ENCODE measurements at regions not wholly inside any gene's neighbourhood (a gene's known extent, or its start where the extent isn't known, plus 50 kb on each side); places are given as distances from the start of the nearest gene placed in this dataset.

DNA sequence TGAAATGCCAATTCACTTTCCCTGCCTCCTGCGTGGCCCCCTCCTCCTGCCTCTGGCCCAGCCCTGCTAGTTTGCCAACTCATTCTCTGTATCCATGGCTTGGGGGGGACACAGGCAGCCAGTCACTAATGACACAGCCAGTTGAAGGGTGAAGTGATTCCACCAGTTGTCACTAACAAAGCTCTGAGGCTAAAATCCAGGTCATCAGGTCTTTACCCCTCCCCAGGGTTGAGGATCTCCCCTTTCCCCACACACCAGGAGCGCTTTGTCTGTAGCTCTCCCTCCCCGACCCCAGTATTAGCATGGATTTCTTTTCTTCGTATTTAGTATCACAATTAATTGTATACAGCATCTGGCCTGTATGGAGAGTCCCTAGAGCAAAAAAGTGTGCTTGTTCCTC lies 394.1 kb downstream of the RRAGC start (continued):
- TF ChIP-seq JUN (CRISPR knock-in tag; IDR thresholded peaks at IDR 0.05) = no peak
- TF ChIP-seq, protein P1, sequence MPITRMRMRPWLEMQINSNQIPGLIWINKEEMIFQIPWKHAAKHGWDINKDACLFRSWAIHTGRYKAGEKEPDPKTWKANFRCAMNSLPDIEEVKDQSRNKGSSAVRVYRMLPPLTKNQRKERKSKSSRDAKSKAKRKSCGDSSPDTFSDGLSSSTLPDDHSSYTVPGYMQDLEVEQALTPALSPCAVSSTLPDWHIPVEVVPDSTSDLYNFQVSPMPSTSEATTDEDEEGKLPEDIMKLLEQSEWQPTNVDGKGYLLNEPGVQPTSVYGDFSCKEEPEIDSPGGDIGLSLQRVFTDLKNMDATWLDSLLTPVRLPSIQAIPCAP (CRISPR knock-in tag; IDR thresholded peaks at IDR 0.05) = no peak
- TF ChIP-seq, protein P2, sequence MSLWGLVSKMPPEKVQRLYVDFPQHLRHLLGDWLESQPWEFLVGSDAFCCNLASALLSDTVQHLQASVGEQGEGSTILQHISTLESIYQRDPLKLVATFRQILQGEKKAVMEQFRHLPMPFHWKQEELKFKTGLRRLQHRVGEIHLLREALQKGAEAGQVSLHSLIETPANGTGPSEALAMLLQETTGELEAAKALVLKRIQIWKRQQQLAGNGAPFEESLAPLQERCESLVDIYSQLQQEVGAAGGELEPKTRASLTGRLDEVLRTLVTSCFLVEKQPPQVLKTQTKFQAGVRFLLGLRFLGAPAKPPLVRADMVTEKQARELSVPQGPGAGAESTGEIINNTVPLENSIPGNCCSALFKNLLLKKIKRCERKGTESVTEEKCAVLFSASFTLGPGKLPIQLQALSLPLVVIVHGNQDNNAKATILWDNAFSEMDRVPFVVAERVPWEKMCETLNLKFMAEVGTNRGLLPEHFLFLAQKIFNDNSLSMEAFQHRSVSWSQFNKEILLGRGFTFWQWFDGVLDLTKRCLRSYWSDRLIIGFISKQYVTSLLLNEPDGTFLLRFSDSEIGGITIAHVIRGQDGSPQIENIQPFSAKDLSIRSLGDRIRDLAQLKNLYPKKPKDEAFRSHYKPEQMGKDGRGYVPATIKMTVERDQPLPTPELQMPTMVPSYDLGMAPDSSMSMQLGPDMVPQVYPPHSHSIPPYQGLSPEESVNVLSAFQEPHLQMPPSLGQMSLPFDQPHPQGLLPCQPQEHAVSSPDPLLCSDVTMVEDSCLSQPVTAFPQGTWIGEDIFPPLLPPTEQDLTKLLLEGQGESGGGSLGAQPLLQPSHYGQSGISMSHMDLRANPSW (CRISPR knock-in tag; conservative IDR thresholded peaks at IDR 0.05; ENCODE audit: low read depth) = no peak

DNA sequence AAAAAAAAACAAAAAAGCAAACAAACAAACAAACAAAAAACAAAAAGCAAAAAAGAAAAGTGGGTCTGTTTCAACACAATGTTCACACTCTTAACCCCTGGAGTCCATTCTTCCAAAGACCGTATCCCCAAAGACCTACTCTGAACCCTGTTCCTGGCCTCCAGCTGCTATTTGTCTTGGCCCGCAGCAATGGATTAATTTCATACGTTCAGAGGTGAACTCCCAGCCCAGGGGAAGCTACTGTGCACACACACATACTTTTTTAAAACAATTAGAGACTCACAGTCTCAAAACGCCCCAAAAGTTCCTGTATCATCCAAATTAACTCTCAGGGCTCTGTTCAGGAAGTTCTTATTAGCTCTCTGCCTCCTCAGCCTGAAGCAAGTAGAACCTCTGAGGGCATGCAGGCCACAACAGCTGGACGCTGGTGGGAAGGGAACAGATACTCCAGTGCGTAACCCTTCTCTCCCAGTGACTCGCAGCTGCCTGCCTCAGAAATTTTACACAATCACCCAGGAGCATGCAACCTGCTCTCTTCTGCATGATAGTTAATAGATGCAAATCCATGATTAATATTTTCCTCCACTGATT lies 395.4 kb downstream of the RRAGC start:
- Mint-ChIP-seq H3K27me3 (ENCODE audit: low read depth) (peaks cover 13% of the 10 kb centered on the region), H3K9me3 (peaks cover 28% of the 10 kb centered on the region), H3K27ac (no peak overlapping the region), H3K4me1 (peaks cover 23% of the 10 kb centered on the region), H3K4me3 (no peak overlapping the region), H3K36me3 (peaks cover 10% of the 10 kb centered on the region)
- no peak for ATAC-seq
- no peak for DNase-seq (ENCODE audit: low spot score)
- POLR2A ChIA-PET = no interaction called here
- TF ChIP-seq NR1H2 (CRISPR knock-in tag; IDR thresholded peaks at IDR 0.05) (no peak), FOXK1 (CRISPR knock-in tag; IDR thresholded peaks at IDR 0.05) (no peak)
- CTCF ChIA-PET = interaction anchor here (2.3 kb wide), 1 partner anchor 36 kb away, joined by 6 read pairs; no protein-coding TSS in a partner anchor

DNA sequence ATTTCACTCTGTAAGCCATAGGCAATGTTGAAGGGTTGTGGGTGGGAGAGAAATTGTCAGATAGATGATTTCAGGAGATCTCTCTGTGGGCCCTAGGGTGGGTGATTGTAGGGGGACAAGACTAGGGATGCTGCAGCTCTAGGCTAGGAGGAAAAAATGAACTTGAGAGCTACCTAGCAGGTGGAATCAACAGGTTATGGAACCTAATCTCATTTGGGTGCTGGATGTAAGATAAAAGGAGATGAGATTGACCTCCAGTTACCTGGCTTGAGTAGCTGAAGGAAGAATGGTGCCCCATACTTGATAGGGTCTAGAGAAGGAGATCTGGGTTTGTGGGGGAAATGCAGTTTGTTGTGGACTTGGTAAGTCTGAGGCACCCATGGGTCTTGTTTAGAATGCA lies 396.5 kb downstream of the RRAGC start:
- ATAC-seq (no peak), DNase-seq (ENCODE audit: low spot score) (no peak)
- ChIA-PET POLR2A (no interaction called here), CTCF (no interaction called here)
- Mint-ChIP-seq H3K4me3 (no peak overlapping the region), H3K9me3 (peaks cover 22% of the 10 kb centered on the region), H3K36me3 (peaks cover 10% of the 10 kb centered on the region), H3K27ac (no peak overlapping the region), H3K27me3 (ENCODE audit: low read depth) (peaks cover 13% of the 10 kb centered on the region), H3K4me1 (peaks cover 23% of the 10 kb centered on the region)
- TF ChIP-seq, protein P3, sequence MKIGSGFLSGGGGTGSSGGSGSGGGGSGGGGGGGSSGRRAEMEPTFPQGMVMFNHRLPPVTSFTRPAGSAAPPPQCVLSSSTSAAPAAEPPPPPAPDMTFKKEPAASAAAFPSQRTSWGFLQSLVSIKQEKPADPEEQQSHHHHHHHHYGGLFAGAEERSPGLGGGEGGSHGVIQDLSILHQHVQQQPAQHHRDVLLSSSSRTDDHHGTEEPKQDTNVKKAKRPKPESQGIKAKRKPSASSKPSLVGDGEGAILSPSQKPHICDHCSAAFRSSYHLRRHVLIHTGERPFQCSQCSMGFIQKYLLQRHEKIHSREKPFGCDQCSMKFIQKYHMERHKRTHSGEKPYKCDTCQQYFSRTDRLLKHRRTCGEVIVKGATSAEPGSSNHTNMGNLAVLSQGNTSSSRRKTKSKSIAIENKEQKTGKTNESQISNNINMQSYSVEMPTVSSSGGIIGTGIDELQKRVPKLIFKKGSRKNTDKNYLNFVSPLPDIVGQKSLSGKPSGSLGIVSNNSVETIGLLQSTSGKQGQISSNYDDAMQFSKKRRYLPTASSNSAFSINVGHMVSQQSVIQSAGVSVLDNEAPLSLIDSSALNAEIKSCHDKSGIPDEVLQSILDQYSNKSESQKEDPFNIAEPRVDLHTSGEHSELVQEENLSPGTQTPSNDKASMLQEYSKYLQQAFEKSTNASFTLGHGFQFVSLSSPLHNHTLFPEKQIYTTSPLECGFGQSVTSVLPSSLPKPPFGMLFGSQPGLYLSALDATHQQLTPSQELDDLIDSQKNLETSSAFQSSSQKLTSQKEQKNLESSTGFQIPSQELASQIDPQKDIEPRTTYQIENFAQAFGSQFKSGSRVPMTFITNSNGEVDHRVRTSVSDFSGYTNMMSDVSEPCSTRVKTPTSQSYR (CRISPR knock-in tag; IDR thresholded peaks at IDR 0.05) = no peak
- TF ChIP-seq GABPB1 (CRISPR knock-in tag; IDR thresholded peaks at IDR 0.05) (no peak), SMAD4 (CRISPR knock-in tag; IDR thresholded peaks at IDR 0.05) (no peak), JUN (CRISPR knock-in tag; IDR thresholded peaks at IDR 0.05) (no peak)
- TF ChIP-seq, protein P4, sequence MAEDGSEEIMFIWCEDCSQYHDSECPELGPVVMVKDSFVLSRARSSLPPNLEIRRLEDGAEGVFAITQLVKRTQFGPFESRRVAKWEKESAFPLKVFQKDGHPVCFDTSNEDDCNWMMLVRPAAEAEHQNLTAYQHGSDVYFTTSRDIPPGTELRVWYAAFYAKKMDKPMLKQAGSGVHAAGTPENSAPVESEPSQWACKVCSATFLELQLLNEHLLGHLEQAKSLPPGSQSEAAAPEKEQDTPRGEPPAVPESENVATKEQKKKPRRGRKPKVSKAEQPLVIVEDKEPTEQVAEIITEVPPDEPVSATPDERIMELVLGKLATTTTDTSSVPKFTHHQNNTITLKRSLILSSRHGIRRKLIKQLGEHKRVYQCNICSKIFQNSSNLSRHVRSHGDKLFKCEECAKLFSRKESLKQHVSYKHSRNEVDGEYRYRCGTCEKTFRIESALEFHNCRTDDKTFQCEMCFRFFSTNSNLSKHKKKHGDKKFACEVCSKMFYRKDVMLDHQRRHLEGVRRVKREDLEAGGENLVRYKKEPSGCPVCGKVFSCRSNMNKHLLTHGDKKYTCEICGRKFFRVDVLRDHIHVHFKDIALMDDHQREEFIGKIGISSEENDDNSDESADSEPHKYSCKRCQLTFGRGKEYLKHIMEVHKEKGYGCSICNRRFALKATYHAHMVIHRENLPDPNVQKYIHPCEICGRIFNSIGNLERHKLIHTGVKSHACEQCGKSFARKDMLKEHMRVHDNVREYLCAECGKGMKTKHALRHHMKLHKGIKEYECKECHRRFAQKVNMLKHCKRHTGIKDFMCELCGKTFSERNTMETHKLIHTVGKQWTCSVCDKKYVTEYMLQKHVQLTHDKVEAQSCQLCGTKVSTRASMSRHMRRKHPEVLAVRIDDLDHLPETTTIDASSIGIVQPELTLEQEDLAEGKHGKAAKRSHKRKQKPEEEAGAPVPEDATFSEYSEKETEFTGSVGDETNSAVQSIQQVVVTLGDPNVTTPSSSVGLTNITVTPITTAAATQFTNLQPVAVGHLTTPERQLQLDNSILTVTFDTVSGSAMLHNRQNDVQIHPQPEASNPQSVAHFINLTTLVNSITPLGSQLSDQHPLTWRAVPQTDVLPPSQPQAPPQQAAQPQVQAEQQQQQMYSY (CRISPR knock-in tag; IDR thresholded peaks at IDR 0.05) = no peak

DNA sequence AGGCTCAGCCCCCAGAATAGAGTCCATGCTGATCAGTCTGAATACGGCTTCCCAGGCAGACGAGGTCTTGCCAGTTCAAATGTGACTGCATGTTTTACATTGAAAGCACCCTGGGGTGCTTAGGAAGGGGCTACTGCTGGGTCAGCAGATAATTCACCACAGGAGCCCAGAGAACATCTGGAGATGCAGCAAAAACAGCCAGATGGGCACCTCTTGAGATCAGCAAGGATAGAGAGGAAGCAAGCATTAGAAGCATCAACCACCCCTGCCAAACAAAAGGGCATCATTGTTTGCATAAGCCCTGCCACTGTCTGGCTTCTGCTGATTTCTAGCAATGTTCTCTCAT lies 403.1 kb downstream of the RRAGC start:
- CTCF ChIA-PET = no interaction called here
- H3K4me1 Mint-ChIP-seq = peaks cover 22% of the 10 kb centered on the region

More for the DNA sequence above, 403.1 kb downstream of the RRAGC start:
- H3K4me3 Mint-ChIP-seq = no peak overlapping the region
- H3K27ac Mint-ChIP-seq = no peak overlapping the region
- TF ChIP-seq, protein P4 (CRISPR knock-in tag; IDR thresholded peaks at IDR 0.05) = no peak
- TF ChIP-seq SOX15 (CRISPR knock-in tag; IDR thresholded peaks at IDR 0.05) (no peak), ZNF423 (CRISPR knock-in tag; IDR thresholded peaks at IDR 0.05) (peak; percentile 93)
- no peak for ATAC-seq
- DNase-seq (ENCODE audit: low spot score) = no peak
- POLR2A ChIA-PET = interaction anchor here (0.6 kb wide), 1 partner anchor 892 kb away, joined by 3 read pairs; no protein-coding TSS in a partner anchor
- H3K36me3 Mint-ChIP-seq = peaks cover 17% of the 10 kb centered on the region; the same call in 1 of the 2 replicates
- H3K27me3 Mint-ChIP-seq (ENCODE audit: low read depth) = peaks cover 6% of the 10 kb centered on the region; the same call in 1 of the 2 replicates
- H3K9me3 Mint-ChIP-seq = peaks cover 24% of the 10 kb centered on the region

All from WTC11 (cell line).